Sigmoid colon (tissue), 4 donors: ENCODE measurements at regions not wholly inside any gene's neighbourhood (a gene's known extent, or its start where the extent isn't known, plus 50 kb on each side); places are given as distances from the start of the nearest gene placed in this dataset.

Experiments
- CTCF ChIP-seq, 4 experiments: fragments of 450-650 bp in 3 of 4; fragments of 200-600 bp in 1 of 4; IDR thresholded peaks; one replicate each; pipeline ENCODE4 v1.5.1; 2016 to 2019; ENCODE audit warnings: antibody characterized with exemption in 4 of 4, mild to moderate bottlenecking in 3 of 4, moderate library complexity in 2 of 4
- EP300 ChIP-seq, 4 donors: sonication (generic); formaldehyde crosslinking; IDR thresholded peaks; one replicate each; pipeline ENCODE4 v1.6.1; 2017; ENCODE audit warnings: antibody characterized with exemption in 4 of 4
- POLR2A ChIP-seq, 2 donors: fragments of 450-650 bp; IDR thresholded peaks; one replicate each; pipeline ENCODE4 v1.6.1; 2016; ENCODE audit warnings: antibody characterized with exemption in 2 of 2, mild to moderate bottlenecking in 2 of 2, moderate library complexity in 2 of 2
- POLR2AphosphoS5 ChIP-seq, 4 donors: sonication (generic); formaldehyde crosslinking; IDR thresholded peaks; one replicate each; pipeline ENCODE4 v1.6.1; 2017; ENCODE audit warnings: antibody characterized with exemption in 4 of 4

- no peak for TF ChIP-seq CTCF (IDR thresholded peaks at IDR 0.05)
- no peak for TF ChIP-seq POLR2A (IDR thresholded peaks at IDR 0.05)
- no peak for TF ChIP-seq POLR2AphosphoS5 (IDR thresholded peaks at IDR 0.05)
- no peak for TF ChIP-seq EP300 (IDR thresholded peaks at IDR 0.05)
Observed at GRCh38 chr13:33735276-33735675, 82.7 kb upstream of the RFC3 start.
